ENCODE measurements at regions not wholly inside any gene's neighbourhood (a gene's known extent, or its start where the extent isn't known, plus 50 kb on each side); places are given as distances from the start of the nearest gene placed in this dataset.

- Histone ChIP-seq H3K27ac (ENCODE audit: low read depth, low read length) (no peak overlapping the region), H2AFZ (ENCODE audit: low read depth, low read length) (no peak overlapping the region), H3K4me2 (ENCODE audit: low read length) (no peak overlapping the region), H4K20me1 (ENCODE audit: insufficient read depth, low read length) (no peaks in the 10 kb centered on the region), H3K27me3 (ENCODE audit: insufficient read depth, low read length) (no peaks in the 10 kb centered on the region), H3K9me3 (ENCODE audit: insufficient read depth, low read depth, low read length) (no peaks in the 10 kb centered on the region), H3K9ac (ENCODE audit: low read length) (no peak overlapping the region), H3K36me3 (ENCODE audit: insufficient read depth, low read length) (no peaks in the 10 kb centered on the region), H3K4me3 (ENCODE audit: insufficient read depth, low read depth, low read length) (no peak overlapping the region), H3K79me2 (ENCODE audit: insufficient read depth, low read length) (no peaks in the 10 kb centered on the region), H3K4me1 (ENCODE audit: insufficient read depth, low read length) (no peaks in the 10 kb centered on the region)
- TF ChIP-seq CTCF (IDR thresholded peaks at IDR 0.05; ENCODE audit: insufficient read depth, low read depth, low read length) (no peak), EZH2 (IDR thresholded peaks at IDR 0.05; ENCODE audit: insufficient read depth, low read length) (no peak)
- Mint-ChIP-seq H3K4me3 (ENCODE audit: unreplicated experiment) (no peak overlapping the region), H3K36me3 (ENCODE audit: low read depth, unreplicated experiment) (peaks cover 2% of the 10 kb centered on the region), H3K27me3 (ENCODE audit: low read depth, unreplicated experiment) (peaks cover 4% of the 10 kb centered on the region), H3K27ac (ENCODE audit: unreplicated experiment) (no peak overlapping the region), H3K4me1 (ENCODE audit: low read depth, unreplicated experiment) (no peaks in the 10 kb centered on the region), H3K9me3 (ENCODE audit: unreplicated experiment) (peaks cover 12% of the 10 kb centered on the region)
- DNase-seq (ENCODE audit: low read depth) (no peak), FAIRE-seq (no peak)
Measured at GRCh38 chr1:213362598-213362997, 311.6 kb downstream of the RPS6KC1 start.

GRCh38 chr1:213366141-213366831 is 315.2 kb downstream of the RPS6KC1 start:
- no peak overlapping the region for H3K4me3 ChIP-seq (ENCODE audit: insufficient read depth, low read depth, low read length)
- DNase-seq (ENCODE audit: low read depth), result no peak
- no peaks in the 10 kb centered on the region for H3K27me3 ChIP-seq (ENCODE audit: insufficient read depth, low read length)
- Mint-ChIP-seq H3K36me3 (ENCODE audit: low read depth, unreplicated experiment) (no peaks in the 10 kb centered on the region), H3K4me1 (ENCODE audit: low read depth, unreplicated experiment) (no peaks in the 10 kb centered on the region), H3K27ac (ENCODE audit: unreplicated experiment) (no peak overlapping the region), H3K9me3 (ENCODE audit: unreplicated experiment) (peaks cover 5% of the 10 kb centered on the region), H3K4me3 (ENCODE audit: unreplicated experiment) (no peak overlapping the region), H3K27me3 (ENCODE audit: low read depth, unreplicated experiment) (no peaks in the 10 kb centered on the region)
- no peak overlapping the region for H3K4me2 ChIP-seq (ENCODE audit: low read length)
- no peak for FAIRE-seq
- H3K36me3 ChIP-seq (ENCODE audit: insufficient read depth, low read length), result no peaks in the 10 kb centered on the region
- no peak overlapping the region for H2AFZ ChIP-seq (ENCODE audit: low read depth, low read length)
- H3K4me1 ChIP-seq (ENCODE audit: insufficient read depth, low read length), result no peaks in the 10 kb centered on the region
- no peaks in the 10 kb centered on the region for H3K9me3 ChIP-seq (ENCODE audit: insufficient read depth, low read depth, low read length)
- no peaks in the 10 kb centered on the region for H3K79me2 ChIP-seq (ENCODE audit: insufficient read depth, low read length)
- H3K9ac ChIP-seq (ENCODE audit: low read length), result no peak overlapping the region
- TF ChIP-seq EZH2 (IDR thresholded peaks at IDR 0.05; ENCODE audit: insufficient read depth, low read length) (no peak), CTCF (IDR thresholded peaks at IDR 0.05; ENCODE audit: insufficient read depth, low read depth, low read length) (no peak)
- no peak overlapping the region for H3K27ac ChIP-seq (ENCODE audit: low read depth, low read length)
- H4K20me1 ChIP-seq (ENCODE audit: insufficient read depth, low read length), result no peaks in the 10 kb centered on the region

GRCh38 chr1:213369465-213369864 is 318.4 kb downstream of the RPS6KC1 start:
- Mint-ChIP-seq H3K4me1 (ENCODE audit: low read depth, unreplicated experiment) (no peaks in the 10 kb centered on the region), H3K9me3 (ENCODE audit: unreplicated experiment) (no peaks in the 10 kb centered on the region), H3K27me3 (ENCODE audit: low read depth, unreplicated experiment) (no peaks in the 10 kb centered on the region), H3K27ac (ENCODE audit: unreplicated experiment) (no peak overlapping the region), H3K36me3 (ENCODE audit: low read depth, unreplicated experiment) (no peaks in the 10 kb centered on the region), H3K4me3 (ENCODE audit: unreplicated experiment) (no peak overlapping the region)
- Histone ChIP-seq H2AFZ (ENCODE audit: low read depth, low read length) (no peak overlapping the region), H3K4me2 (ENCODE audit: low read length) (no peak overlapping the region), H3K27me3 (ENCODE audit: insufficient read depth, low read length) (no peaks in the 10 kb centered on the region), H3K4me1 (ENCODE audit: insufficient read depth, low read length) (no peaks in the 10 kb centered on the region), H3K4me3 (ENCODE audit: insufficient read depth, low read depth, low read length) (no peak overlapping the region), H3K36me3 (ENCODE audit: insufficient read depth, low read length) (no peaks in the 10 kb centered on the region), H3K27ac (ENCODE audit: low read depth, low read length) (no peak overlapping the region), H3K9ac (ENCODE audit: low read length) (no peak overlapping the region), H4K20me1 (ENCODE audit: insufficient read depth, low read length) (no peaks in the 10 kb centered on the region), H3K9me3 (ENCODE audit: insufficient read depth, low read depth, low read length) (no peaks in the 10 kb centered on the region), H3K79me2 (ENCODE audit: insufficient read depth, low read length) (no peaks in the 10 kb centered on the region)
- DNase-seq (ENCODE audit: low read depth) (no peak), FAIRE-seq (no peak)
- TF ChIP-seq CTCF (IDR thresholded peaks at IDR 0.05; ENCODE audit: insufficient read depth, low read depth, low read length) (no peak), EZH2 (IDR thresholded peaks at IDR 0.05; ENCODE audit: insufficient read depth, low read length) (no peak)
